Testis (tissue), 2 donors: ENCODE measurements at regions not wholly inside any gene's neighbourhood (a gene's known extent, or its start where the extent isn't known, plus 50 kb on each side); places are given as distances from the start of the nearest gene placed in this dataset.

Experiments used
- DNase-seq: peaks from one replicate; pipeline ENCODE4 v3.0.0-alpha.2; 2019
- H3K27ac ChIP-seq, 2 donors: fragments of 200-600 bp; sonication (generic); one replicate each; pipeline ENCODE4 v1.5.1; 2019
- H3K27me3 ChIP-seq: fragments of 200-600 bp; sonication (generic); one replicate; pipeline ENCODE4 v1.5.1; 2019
- H3K36me3 ChIP-seq: fragments of 200-600 bp; sonication (generic); one replicate; pipeline ENCODE4 v1.5.1; 2017; ENCODE audit warnings: low read depth; ENCODE audit errors: missing control alignments
- H3K4me1 ChIP-seq: fragments of 200-600 bp; sonication (generic); one replicate; pipeline ENCODE4 v1.5.1; 2019
- H3K4me3 ChIP-seq, 2 donors: fragments of 200-600 bp; sonication (generic); one replicate each; pipeline ENCODE4 v1.5.1; 2017 to 2019
- H3K9me3 ChIP-seq: fragments of 200-600 bp; sonication (generic); one replicate; pipeline ENCODE4 v1.5.1; 2017
- CTCF ChIP-seq, 3 experiments: fragments of 450-650 bp in 2 of 3; fragments of 200-600 bp in 1 of 3; sonication (generic) in 1 of 3; IDR thresholded peaks; one replicate each; pipeline ENCODE4 v1.5.1; 2016 to 2019; ENCODE audit warnings: antibody characterized with exemption in 3 of 3, mild to moderate bottlenecking in 2 of 3, moderate library complexity in 1 of 3
- POLR2A ChIP-seq: fragments of 450-650 bp; IDR thresholded peaks from one replicate; pipeline ENCODE4 v1.6.1; 2017; ENCODE audit warnings: antibody characterized with exemption, mild to moderate bottlenecking, moderate library complexity
- WGBS, 2 donors: methylation state at CpG; one replicate each; pipeline ENCODE4 v1.1.5; 2018; 5-methylcytosine and 5-hydroxymethylcytosine counted together
- intact Hi-C: fragments of 100-400 bp; cut with DNase I; formaldehyde crosslinking; loops from one replicate; pipeline ENCODE4 v1.15.1; 2023; ENCODE audit warnings: low total_unique reads

- Histone ChIP-seq H3K4me3 (no peak overlapping the region), H3K4me1 (no peaks in the 10 kb centered on the region), H3K9me3 (no peaks in the 10 kb centered on the region), H3K27me3 (no peaks in the 10 kb centered on the region), H3K36me3 (no peaks in the 10 kb centered on the region), H3K27ac (no peak overlapping the region)
- intact Hi-C loops, result no loop called here
- TF ChIP-seq CTCF (IDR thresholded peaks at IDR 0.05), result no peak
- TF ChIP-seq POLR2A, result no peak
- no peak for DNase-seq
- WGBS, 2 donors, result 91 to 96% methylated on average over 4 of the region's 4 CpGs
These were observed 94.2 kb upstream of the HNRNPU start for GRCh38 chr1:244958593-244958992.

GRCh38 chr1:244957525-244957924, 93.2 kb upstream of the HNRNPU start:
- intact Hi-C loops, result no loop called here
- TF ChIP-seq CTCF (IDR thresholded peaks at IDR 0.05), result no peak
- H3K27ac ChIP-seq, result no peak overlapping the region

GRCh38 chr1:244957122-244957521, 92.8 kb upstream of the HNRNPU start:
- 94 to 95% methylated on average over 6 of the region's 6 CpGs for WGBS, 2 donors

More at GRCh38 chr1:244957525-244957924, 93.2 kb upstream of the HNRNPU start:
- H3K27me3 ChIP-seq, result no peaks in the 10 kb centered on the region
- no peaks in the 10 kb centered on the region for H3K9me3 ChIP-seq
- 79 to 81% methylated on average over 6 of the region's 6 CpGs for WGBS, 2 donors
- H3K4me1 ChIP-seq, result no peaks in the 10 kb centered on the region
- no peak for DNase-seq
- no peaks in the 10 kb centered on the region for H3K36me3 ChIP-seq
- no peak overlapping the region for H3K4me3 ChIP-seq

GRCh38 chr1:244955661-244956060, 91.3 kb upstream of the HNRNPU start:
- TF ChIP-seq CTCF (IDR thresholded peaks at IDR 0.05) (no peak), POLR2A (no peak)
- Histone ChIP-seq H3K36me3 (no peaks in the 10 kb centered on the region), H3K9me3 (no peaks in the 10 kb centered on the region), H3K4me3 (no peak overlapping the region), H3K4me1 (no peaks in the 10 kb centered on the region), H3K27ac (no peak overlapping the region), H3K27me3 (no peaks in the 10 kb centered on the region)
- intact Hi-C loops, result no loop called here
- DNase-seq, result no peak
- WGBS, 2 donors, result 92 to 94% methylated on average over 5 of the region's 5 CpGs

More at GRCh38 chr1:244957122-244957521, 92.8 kb upstream of the HNRNPU start:
- H3K36me3 ChIP-seq, result no peaks in the 10 kb centered on the region
- no peaks in the 10 kb centered on the region for H3K9me3 ChIP-seq
- H3K27me3 ChIP-seq, result no peaks in the 10 kb centered on the region
- no peaks in the 10 kb centered on the region for H3K4me1 ChIP-seq
- intact Hi-C loops, result no loop called here
- no peak for TF ChIP-seq POLR2A
- no peak for TF ChIP-seq CTCF (IDR thresholded peaks at IDR 0.05)
- no peak overlapping the region for H3K27ac ChIP-seq
- DNase-seq, result no peak
- H3K4me3 ChIP-seq, result no peak overlapping the region

DNA sequence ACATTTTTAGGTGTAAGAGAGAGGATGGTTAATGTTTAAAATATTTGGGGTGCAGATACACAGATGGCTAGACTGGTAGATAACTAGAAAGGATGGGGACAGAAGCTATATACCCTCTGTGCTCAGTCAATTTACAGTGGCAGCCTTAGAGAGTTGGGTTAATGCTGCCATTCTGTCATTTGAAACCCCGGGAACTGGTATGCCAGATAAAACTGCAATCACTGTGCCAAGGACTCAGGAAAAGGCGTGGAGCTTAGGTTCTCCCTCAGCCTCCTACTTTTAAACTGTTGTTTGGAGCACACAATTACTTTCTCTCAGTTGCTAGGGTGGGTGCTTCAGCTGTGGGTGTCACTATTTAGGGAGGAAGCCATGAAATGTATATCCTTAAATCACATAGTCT, 90.0 kb upstream of the HNRNPU start:
- DNase-seq, result no peak
- intact Hi-C loops, result no loop called here
- 35 to 55% methylated on average over 2 of the region's 2 CpGs for whole genome bisulfite sequencing, 2 donors

More for the DNA sequence above, 90.0 kb upstream of the HNRNPU start:
- Histone ChIP-seq H3K9me3 (no peaks in the 10 kb centered on the region), H3K36me3 (no peaks in the 10 kb centered on the region), H3K27me3 (no peaks in the 10 kb centered on the region), H3K4me3 (no peak overlapping the region), H3K4me1 (no peaks in the 10 kb centered on the region), H3K27ac (no peak overlapping the region)
- TF ChIP-seq CTCF (IDR thresholded peaks at IDR 0.05) (no peak), POLR2A (no peak)
